D721Med (cell line): ENCODE measurements at regions not wholly inside any gene's neighbourhood (a gene's known extent, or its start where the extent isn't known, plus 50 kb on each side); places are given as distances from the start of the nearest gene placed in this dataset.

ENCODE experiments used
- DNase-seq: peaks from one replicate; pipeline ENCODE4 v3.0.0; 2011; ENCODE audit warnings: low spot score; ENCODE audit not compliant: insufficient read length
- FAIRE-seq: peaks from 2 replicates; lab custom pipeline; 2011; peaks lifted over from hg19 to GRCh38; lab: Jason Lieb, UNC
- TF ChIP-seq, protein P1 (sequence below): IDR thresholded peaks from 2 replicates; pipeline ENCODE4 v1.5.1; 2012; ENCODE audit warnings: mild to moderate bottlenecking, control low read depth; ENCODE audit not compliant: insufficient read depth; ENCODE audit errors: missing control alignments

DNA sequence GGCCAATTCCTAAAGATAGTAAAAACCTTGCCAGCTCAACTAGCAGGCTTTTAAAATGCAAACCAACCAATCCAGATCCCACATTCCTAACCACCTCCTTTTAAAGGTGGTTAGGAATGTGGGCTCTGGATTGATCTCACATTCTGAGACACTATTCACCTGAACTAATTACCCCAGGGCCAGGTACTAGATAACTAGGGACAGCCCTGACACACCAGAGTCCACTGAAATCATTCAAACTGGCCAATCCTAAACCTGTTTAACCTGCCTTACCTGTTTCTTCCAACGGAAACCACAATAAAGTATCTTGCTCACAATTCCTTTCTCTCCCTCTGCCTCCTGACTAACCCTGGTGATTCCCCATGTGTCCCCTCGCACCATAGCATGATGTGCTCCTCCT lies 168.3 kb upstream of the DMAC1 start:
- TF ChIP-seq, protein P1, sequence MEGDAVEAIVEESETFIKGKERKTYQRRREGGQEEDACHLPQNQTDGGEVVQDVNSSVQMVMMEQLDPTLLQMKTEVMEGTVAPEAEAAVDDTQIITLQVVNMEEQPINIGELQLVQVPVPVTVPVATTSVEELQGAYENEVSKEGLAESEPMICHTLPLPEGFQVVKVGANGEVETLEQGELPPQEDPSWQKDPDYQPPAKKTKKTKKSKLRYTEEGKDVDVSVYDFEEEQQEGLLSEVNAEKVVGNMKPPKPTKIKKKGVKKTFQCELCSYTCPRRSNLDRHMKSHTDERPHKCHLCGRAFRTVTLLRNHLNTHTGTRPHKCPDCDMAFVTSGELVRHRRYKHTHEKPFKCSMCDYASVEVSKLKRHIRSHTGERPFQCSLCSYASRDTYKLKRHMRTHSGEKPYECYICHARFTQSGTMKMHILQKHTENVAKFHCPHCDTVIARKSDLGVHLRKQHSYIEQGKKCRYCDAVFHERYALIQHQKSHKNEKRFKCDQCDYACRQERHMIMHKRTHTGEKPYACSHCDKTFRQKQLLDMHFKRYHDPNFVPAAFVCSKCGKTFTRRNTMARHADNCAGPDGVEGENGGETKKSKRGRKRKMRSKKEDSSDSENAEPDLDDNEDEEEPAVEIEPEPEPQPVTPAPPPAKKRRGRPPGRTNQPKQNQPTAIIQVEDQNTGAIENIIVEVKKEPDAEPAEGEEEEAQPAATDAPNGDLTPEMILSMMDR, result no peak
- FAIRE-seq (no peak), DNase-seq (no peak)

DNA sequence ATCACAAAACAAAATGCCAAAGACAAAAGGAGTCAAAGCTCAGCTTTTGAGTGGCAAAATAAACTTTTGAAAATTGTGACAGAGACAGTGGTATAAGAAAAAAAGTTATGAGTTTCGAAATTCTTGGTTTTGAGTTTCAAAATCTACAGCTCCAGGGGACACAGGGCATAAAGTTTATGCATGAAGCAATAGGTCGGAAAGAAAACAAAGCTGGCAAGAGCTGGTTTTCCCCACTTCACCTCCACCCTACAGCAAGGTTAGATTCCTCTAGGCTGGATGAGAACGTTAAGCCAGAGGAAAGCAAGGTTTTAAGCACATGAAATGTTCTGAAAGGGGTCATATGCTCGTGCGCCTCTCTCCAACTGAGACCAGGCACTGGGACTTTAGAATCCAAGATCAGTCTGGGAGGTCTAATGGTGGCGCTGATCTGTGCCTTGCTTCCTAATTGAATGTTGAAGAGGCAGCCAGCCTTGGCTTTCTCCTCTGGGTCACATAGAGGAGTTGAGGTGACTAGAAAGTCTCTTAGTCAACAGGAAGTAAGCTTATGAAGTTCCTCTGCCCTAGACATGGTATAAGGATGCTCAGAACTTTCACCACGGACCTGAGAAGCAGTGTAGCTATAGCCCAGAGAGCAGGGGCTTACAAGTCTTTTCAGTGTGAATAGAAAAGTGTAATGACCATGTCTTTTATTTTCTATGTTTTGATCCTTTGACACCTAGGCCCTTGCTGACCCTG lies 167.7 kb upstream of the DMAC1 start:
- no peak for FAIRE-seq
- no peak for DNase-seq
- TF ChIP-seq, protein P1, result no peak

DNA sequence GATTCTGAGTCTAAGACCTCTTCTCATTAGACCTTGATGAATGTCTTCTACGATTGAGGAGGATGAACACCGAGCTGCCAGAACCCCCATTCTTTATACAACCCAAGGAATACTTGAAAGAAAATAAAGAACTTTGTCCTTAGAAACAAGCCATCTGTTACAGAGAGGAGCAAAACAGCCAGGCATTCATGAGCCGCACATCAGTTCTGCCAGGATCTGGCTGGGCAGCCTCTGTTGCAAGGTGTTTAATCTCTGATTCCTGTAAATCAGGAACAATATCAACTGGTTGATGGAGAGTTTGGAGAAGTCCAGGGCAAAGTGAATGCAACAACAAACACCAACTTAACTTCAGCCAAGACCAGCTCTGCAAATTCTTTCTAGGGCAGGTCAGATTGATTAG lies 165.5 kb upstream of the DMAC1 start:
- TF ChIP-seq, protein P1, result no peak
- FAIRE-seq (no peak), DNase-seq (no peak)

DNA sequence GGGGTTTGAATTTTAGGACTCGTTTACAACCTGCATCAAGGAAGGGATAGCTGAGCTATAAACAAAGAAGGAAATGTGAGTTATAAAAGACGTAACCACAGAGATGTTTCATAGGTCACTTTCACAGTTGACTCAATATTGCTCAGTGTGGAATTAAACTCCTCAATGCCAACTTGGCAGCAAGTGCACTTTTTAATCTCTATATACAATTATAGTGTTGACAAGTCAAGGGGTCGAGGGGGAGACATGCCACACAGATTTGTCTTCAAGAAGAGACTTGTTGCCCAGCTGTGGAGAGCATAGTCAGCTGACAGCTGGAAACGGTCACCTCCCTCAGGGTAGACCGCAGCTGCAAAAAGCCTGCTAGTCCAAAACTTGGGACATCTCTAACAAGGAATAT lies 163.4 kb upstream of the DMAC1 start:
- no peak for DNase-seq
- no peak for FAIRE-seq
- TF ChIP-seq, protein P1, result no peak

DNA sequence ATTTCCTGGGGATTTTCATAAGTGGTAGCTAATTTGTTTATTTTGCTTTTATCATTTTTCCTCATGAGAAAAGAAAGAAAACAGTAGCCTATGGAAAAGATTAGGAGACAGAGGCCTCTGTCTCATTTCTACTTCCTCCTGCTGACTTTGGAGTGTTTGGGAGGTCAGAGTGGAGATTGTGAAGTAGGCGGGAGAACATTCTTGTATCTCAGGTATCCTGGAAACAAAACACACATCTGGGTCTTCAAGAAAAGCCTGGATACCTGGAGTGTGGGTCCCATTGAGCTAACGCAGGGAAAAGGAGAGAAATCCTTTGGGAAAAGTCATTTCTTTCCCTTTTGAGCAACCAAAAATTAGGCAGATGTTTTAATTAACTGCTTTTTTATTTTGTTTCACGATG lies 161.5 kb upstream of the DMAC1 start:
- DNase-seq, result no peak
- TF ChIP-seq, protein P1, result no peak
- no peak for FAIRE-seq

DNA sequence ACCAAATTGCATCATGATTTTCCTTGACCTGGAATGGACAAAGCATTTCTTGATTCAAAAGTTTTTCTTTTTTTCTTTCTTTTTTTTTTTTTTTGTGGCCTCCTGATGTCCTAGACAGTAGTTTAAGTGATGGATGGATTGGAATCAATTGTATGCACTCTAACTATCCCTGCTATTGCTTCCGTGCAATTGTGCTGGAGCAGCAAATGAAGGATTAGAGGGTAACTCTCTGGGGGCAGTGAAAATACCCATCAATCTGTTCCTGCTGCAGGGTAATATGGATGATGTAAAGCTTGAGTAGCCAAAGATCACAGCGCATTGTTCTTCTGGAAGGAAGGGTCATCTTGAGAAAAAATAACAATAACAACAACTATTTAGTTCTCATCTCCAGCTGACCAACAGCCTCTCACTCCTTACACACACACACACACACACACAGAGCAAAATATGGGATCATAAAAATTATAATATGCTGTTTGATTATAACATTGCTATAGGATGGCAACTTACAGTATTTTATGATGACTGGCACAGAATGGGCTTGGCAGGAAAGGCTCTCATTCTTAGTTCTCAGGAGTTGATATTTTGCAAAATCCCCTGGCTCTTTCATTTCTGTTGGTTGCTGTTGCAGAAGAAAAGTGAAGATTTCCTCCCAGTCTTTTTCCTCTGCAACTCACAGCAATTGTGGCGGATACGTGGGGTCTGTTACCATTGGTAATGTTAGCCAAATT lies 160.9 kb upstream of the DMAC1 start:
- TF ChIP-seq, protein P1, result no peak
- peak; percentile 91 for FAIRE-seq
- no peak for DNase-seq

DNA sequence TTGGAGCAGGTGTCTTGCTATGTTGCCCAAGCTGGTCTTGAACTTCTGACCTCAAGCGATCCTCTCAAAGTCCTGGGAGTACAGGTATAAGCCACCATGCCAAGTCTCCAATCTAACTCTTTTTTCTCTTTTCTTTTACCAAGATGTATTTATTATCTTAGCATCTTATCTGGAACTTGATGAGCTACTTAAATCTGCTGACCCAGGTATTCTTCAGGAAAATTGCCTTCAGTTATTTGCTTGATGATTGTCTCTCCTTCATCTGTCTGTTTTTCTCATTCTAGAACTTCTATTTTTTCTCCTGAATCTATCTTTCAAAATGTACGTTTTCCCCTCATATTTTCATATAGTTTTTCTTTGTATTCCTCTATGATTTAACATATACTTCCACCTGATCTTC lies 158.2 kb upstream of the DMAC1 start:
- TF ChIP-seq, protein P1, result no peak
- no peak for DNase-seq
- no peak for FAIRE-seq
